Activated naive CD8-positive, alpha-beta T cell treated with anti-CD3 and anti-CD28 coated beads, Interleukin-2, amount 50 U/mL, for 24 hours (primary cell): ENCODE measurements at regions not wholly inside any gene's neighbourhood (a gene's known extent, or its start where the extent isn't known, plus 50 kb on each side); places are given as distances from the start of the nearest gene placed in this dataset.

Experiments
- ATAC-seq: fragments of 150-1000 bp; cut with Tn5 transposase; one replicate; pipeline ENCODE4 v1.10.0; 2021
- DNase-seq: peaks from one replicate; pipeline ENCODE4 v3.0.0; 2021
- H3K27ac Mint-ChIP-seq: one replicate; pipeline ENCODE4 v1.8.0; 2021; ENCODE audit warnings: mild to moderate bottlenecking, mixed read lengths
- H3K27me3 Mint-ChIP-seq: one replicate; pipeline ENCODE4 v1.8.0; 2021; ENCODE audit warnings: mixed read lengths
- H3K36me3 Mint-ChIP-seq: one replicate; pipeline ENCODE4 v1.8.0; 2021; ENCODE audit warnings: low read depth, mixed read lengths
- H3K4me1 Mint-ChIP-seq: one replicate; pipeline ENCODE4 v1.8.0; 2021; ENCODE audit warnings: mixed read lengths
- H3K4me3 Mint-ChIP-seq: one replicate; pipeline ENCODE4 v1.8.0; 2021; ENCODE audit warnings: mild to moderate bottlenecking, moderate library complexity, mixed read lengths
- H3K9me3 Mint-ChIP-seq: one replicate; pipeline ENCODE4 v1.8.0; 2021; ENCODE audit warnings: mixed read lengths

- no peak for DNase-seq
These were observed 481.2 kb upstream of the DIPK2B start for GRCh38 chrX:45681891-45682290.

GRCh38 chrX:45669715-45670340 lies 469.2 kb upstream of the DIPK2B start:
- no peaks in the 10 kb centered on the region for H3K36me3 Mint-ChIP-seq
- H3K27me3 Mint-ChIP-seq, result no peaks in the 10 kb centered on the region
- no peaks in the 10 kb centered on the region for H3K9me3 Mint-ChIP-seq
- H3K27ac Mint-ChIP-seq, result no peak overlapping the region
- H3K4me1 Mint-ChIP-seq, result no peaks in the 10 kb centered on the region
- no peak overlapping the region for H3K4me3 Mint-ChIP-seq
- no peak for ATAC-seq
- DNase-seq, result no peak

More at GRCh38 chrX:45681891-45682290, 481.2 kb upstream of the DIPK2B start:
- peaks cover 4% of the 10 kb centered on the region for H3K4me1 Mint-ChIP-seq
- H3K27ac Mint-ChIP-seq, result no peak overlapping the region
- peaks cover 4% of the 10 kb centered on the region for H3K27me3 Mint-ChIP-seq
- no peak for ATAC-seq
- H3K4me3 Mint-ChIP-seq, result no peak overlapping the region
- no peaks in the 10 kb centered on the region for H3K36me3 Mint-ChIP-seq
- no peaks in the 10 kb centered on the region for H3K9me3 Mint-ChIP-seq

- no peak for DNase-seq
- no peak for ATAC-seq
- Mint-ChIP-seq H3K36me3 (no peaks in the 10 kb centered on the region), H3K4me3 (no peak overlapping the region), H3K4me1 (no peaks in the 10 kb centered on the region), H3K27me3 (no peaks in the 10 kb centered on the region), H3K9me3 (no peaks in the 10 kb centered on the region), H3K27ac (no peak overlapping the region)
These were observed 468.2 kb upstream of the DIPK2B start for GRCh38 chrX:45668686-45669443.

- Mint-ChIP-seq H3K4me1 (no peaks in the 10 kb centered on the region), H3K27ac (no peak overlapping the region)
These were observed 467.0 kb upstream of the DIPK2B start for GRCh38 chrX:45667666-45668065.

GRCh38 chrX:45664727-45665290 lies 464.1 kb upstream of the DIPK2B start:
- Mint-ChIP-seq H3K36me3 (no peaks in the 10 kb centered on the region), H3K9me3 (no peaks in the 10 kb centered on the region)

More at GRCh38 chrX:45667666-45668065, 467.0 kb upstream of the DIPK2B start:
- Mint-ChIP-seq H3K4me3 (no peak overlapping the region), H3K27me3 (no peaks in the 10 kb centered on the region), H3K36me3 (no peaks in the 10 kb centered on the region), H3K9me3 (no peaks in the 10 kb centered on the region)
- ATAC-seq (no peak), DNase-seq (no peak)

GRCh38 chrX:45660477-45660876 lies 459.8 kb upstream of the DIPK2B start:
- H3K9me3 Mint-ChIP-seq, result no peaks in the 10 kb centered on the region
- no peaks in the 10 kb centered on the region for H3K36me3 Mint-ChIP-seq
- DNase-seq (no peak), ATAC-seq (no peak)
- no peaks in the 10 kb centered on the region for H3K4me1 Mint-ChIP-seq
- H3K27me3 Mint-ChIP-seq, result no peaks in the 10 kb centered on the region
- H3K27ac Mint-ChIP-seq, result no peak overlapping the region
- no peak overlapping the region for H3K4me3 Mint-ChIP-seq

More at GRCh38 chrX:45664727-45665290, 464.1 kb upstream of the DIPK2B start:
- Mint-ChIP-seq H3K27me3 (no peaks in the 10 kb centered on the region), H3K27ac (no peak overlapping the region), H3K4me3 (no peak overlapping the region), H3K4me1 (no peaks in the 10 kb centered on the region)
- DNase-seq (no peak), ATAC-seq (no peak)

GRCh38 chrX:45633419-45633818 lies 432.7 kb upstream of the DIPK2B start:
- H3K4me3 Mint-ChIP-seq, result no peak overlapping the region
- H3K4me1 Mint-ChIP-seq, result peaks cover 2% of the 10 kb centered on the region
- H3K27ac Mint-ChIP-seq, result no peak overlapping the region
- no peaks in the 10 kb centered on the region for H3K36me3 Mint-ChIP-seq
- ATAC-seq (no peak), DNase-seq (no peak)
- peaks cover 12% of the 10 kb centered on the region for H3K27me3 Mint-ChIP-seq
- H3K9me3 Mint-ChIP-seq, result peaks cover 2% of the 10 kb centered on the region

GRCh38 chrX:45632506-45632905 lies 431.8 kb upstream of the DIPK2B start:
- Mint-ChIP-seq H3K9me3 (peaks cover 2% of the 10 kb centered on the region), H3K4me1 (peaks cover 6% of the 10 kb centered on the region), H3K27me3 (peaks cover 7% of the 10 kb centered on the region), H3K36me3 (no peaks in the 10 kb centered on the region), H3K27ac (no peak overlapping the region), H3K4me3 (no peak overlapping the region)
- no peak for DNase-seq
- no peak for ATAC-seq

- ATAC-seq (no peak), DNase-seq (no peak)
- Mint-ChIP-seq H3K9me3 (peaks cover 17% of the 10 kb centered on the region), H3K4me1 (peaks cover 9% of the 10 kb centered on the region), H3K4me3 (no peak overlapping the region), H3K27ac (no peak overlapping the region), H3K27me3 (no peaks in the 10 kb centered on the region), H3K36me3 (no peaks in the 10 kb centered on the region)
These were observed 429.4 kb upstream of the DIPK2B start for GRCh38 chrX:45630078-45630477.

GRCh38 chrX:45628041-45628440 lies 427.4 kb upstream of the DIPK2B start:
- Mint-ChIP-seq H3K9me3 (peaks cover 17% of the 10 kb centered on the region), H3K27ac (no peak overlapping the region), H3K4me3 (no peak overlapping the region), H3K4me1 (peaks cover 15% of the 10 kb centered on the region), H3K36me3 (no peaks in the 10 kb centered on the region), H3K27me3 (no peaks in the 10 kb centered on the region)
- ATAC-seq (no peak), DNase-seq (no peak)

GRCh38 chrX:45623266-45623665 lies 422.6 kb upstream of the DIPK2B start:
- Mint-ChIP-seq H3K27me3 (no peaks in the 10 kb centered on the region), H3K36me3 (no peaks in the 10 kb centered on the region), H3K4me3 (no peak overlapping the region), H3K4me1 (peaks cover 41% of the 10 kb centered on the region), H3K9me3 (peaks cover 17% of the 10 kb centered on the region), H3K27ac (no peak overlapping the region)
- ATAC-seq, result no peak
- DNase-seq, result no peak

GRCh38 chrX:45622538-45622937 lies 421.9 kb upstream of the DIPK2B start:
- peaks cover 22% of the 10 kb centered on the region for H3K9me3 Mint-ChIP-seq
- peak overlapping the region; percentile 92 for H3K27ac Mint-ChIP-seq
- peak overlapping the region; percentile 48 for H3K4me3 Mint-ChIP-seq
- H3K36me3 Mint-ChIP-seq, result peaks cover 7% of the 10 kb centered on the region
- DNase-seq (no peak), ATAC-seq (no peak)
- H3K27me3 Mint-ChIP-seq, result no peaks in the 10 kb centered on the region
- H3K4me1 Mint-ChIP-seq, result peaks cover 41% of the 10 kb centered on the region

- ATAC-seq (peak; percentile 89), DNase-seq (no peak)
- H3K27me3 Mint-ChIP-seq, result no peaks in the 10 kb centered on the region
- H3K4me3 Mint-ChIP-seq, result peak overlapping the region; percentile 48
- peak overlapping the region; percentile 92 for H3K27ac Mint-ChIP-seq
- peaks cover 21% of the 10 kb centered on the region for H3K9me3 Mint-ChIP-seq
- H3K36me3 Mint-ChIP-seq, result peaks cover 9% of the 10 kb centered on the region
- peaks cover 40% of the 10 kb centered on the region for H3K4me1 Mint-ChIP-seq
These were observed 421.4 kb upstream of the DIPK2B start for GRCh38 chrX:45622042-45622423.

GRCh38 chrX:45621376-45622041 lies 420.8 kb upstream of the DIPK2B start:
- peak overlapping the region; percentile 92 for H3K27ac Mint-ChIP-seq
- H3K27me3 Mint-ChIP-seq, result no peaks in the 10 kb centered on the region
- peaks cover 43% of the 10 kb centered on the region for H3K4me1 Mint-ChIP-seq
- H3K36me3 Mint-ChIP-seq, result peaks cover 9% of the 10 kb centered on the region
- H3K9me3 Mint-ChIP-seq, result peaks cover 20% of the 10 kb centered on the region
- peak; percentile 76 for ATAC-seq
- no peak for DNase-seq
- H3K4me3 Mint-ChIP-seq, result no peak overlapping the region

GRCh38 chrX:45619290-45619689 lies 418.6 kb upstream of the DIPK2B start:
- no peak for DNase-seq
- H3K27ac Mint-ChIP-seq, result no peak overlapping the region
- peaks cover 55% of the 10 kb centered on the region for H3K4me1 Mint-ChIP-seq
- no peak overlapping the region for H3K4me3 Mint-ChIP-seq
- no peak for ATAC-seq
- H3K36me3 Mint-ChIP-seq, result peaks cover 9% of the 10 kb centered on the region
- H3K27me3 Mint-ChIP-seq, result peaks cover 2% of the 10 kb centered on the region
- peaks cover 14% of the 10 kb centered on the region for H3K9me3 Mint-ChIP-seq
